Tibial nerve (tissue), 3 donors: ENCODE measurements at regions not wholly inside any gene's neighbourhood (a gene's known extent, or its start where the extent isn't known, plus 50 kb on each side); places are given as distances from the start of the nearest gene placed in this dataset.

ENCODE experiments used
- CTCF ChIP-seq, 5 experiments: fragments of 200-600 bp in 3 of 5; fragments of 450-650 bp in 2 of 5; sonication (generic) in 3 of 5; IDR thresholded peaks; one replicate each; pipeline ENCODE4 v1.5.1; 2016 to 2019; ENCODE audit warnings: antibody characterized with exemption in 5 of 5, mild to moderate bottlenecking in 3 of 5, moderate library complexity in 2 of 5
- POLR2A ChIP-seq, 2 donors: fragments of 450-650 bp; IDR thresholded peaks; one replicate each; pipeline ENCODE4 v1.6.1; 2017; ENCODE audit warnings: antibody characterized with exemption in 2 of 2, mild to moderate bottlenecking in 2 of 2, moderate library complexity in 2 of 2

DNA sequence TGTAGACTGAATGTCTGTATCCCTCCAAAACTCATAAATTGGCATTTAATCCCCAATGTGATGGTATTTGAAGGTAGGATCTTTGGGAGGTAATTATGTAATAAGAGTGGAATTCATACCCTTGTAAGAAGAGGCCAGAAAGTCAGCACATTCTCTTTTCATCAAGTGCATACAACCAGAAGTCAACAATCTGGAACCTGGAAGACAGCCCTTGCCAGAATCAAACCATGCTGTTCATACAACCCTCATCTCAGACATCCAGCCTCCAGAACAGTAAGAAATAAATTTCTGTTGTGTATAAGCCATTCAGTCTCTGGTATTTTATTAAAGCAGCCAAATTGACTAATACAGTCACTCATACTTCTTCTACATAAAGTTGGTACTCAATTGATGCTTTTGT lies 481.0 kb upstream of the SOX9 start:
- TF ChIP-seq CTCF (IDR thresholded peaks at IDR 0.05) (no peak), POLR2A (IDR thresholded peaks at IDR 0.05) (no peak)
